Panc1 (cell line): ENCODE measurements at regions not wholly inside any gene's neighbourhood (a gene's known extent, or its start where the extent isn't known, plus 50 kb on each side); places are given as distances from the start of the nearest gene placed in this dataset.

ENCODE experiments used
- CTCF ChIP-seq: fragments of 450-650 bp; IDR thresholded peaks from 2 replicates; pipeline ENCODE4 v1.5.1; 2017; ENCODE audit warnings: mild to moderate bottlenecking
- POLR2AphosphoS5 ChIP-seq: IDR thresholded peaks from 2 replicates; pipeline ENCODE4 v1.6.1; 2012; ENCODE audit warnings: mild to moderate bottlenecking, low read depth, low read length, moderate library complexity
- TF ChIP-seq, protein P1 (sequence below), 2 experiments: IDR thresholded peaks; 2 replicates each; pipeline ENCODE4 v1.6.1; 2011 to 2012; ENCODE audit warnings: low read depth in 2 of 2, control low read depth in 1 of 2, low read length in 1 of 2, mild to moderate bottlenecking in 1 of 2, moderate library complexity in 1 of 2; ENCODE audit not compliant: insufficient read depth in 1 of 2

- TF ChIP-seq CTCF = no peak
- TF ChIP-seq, protein P1, sequence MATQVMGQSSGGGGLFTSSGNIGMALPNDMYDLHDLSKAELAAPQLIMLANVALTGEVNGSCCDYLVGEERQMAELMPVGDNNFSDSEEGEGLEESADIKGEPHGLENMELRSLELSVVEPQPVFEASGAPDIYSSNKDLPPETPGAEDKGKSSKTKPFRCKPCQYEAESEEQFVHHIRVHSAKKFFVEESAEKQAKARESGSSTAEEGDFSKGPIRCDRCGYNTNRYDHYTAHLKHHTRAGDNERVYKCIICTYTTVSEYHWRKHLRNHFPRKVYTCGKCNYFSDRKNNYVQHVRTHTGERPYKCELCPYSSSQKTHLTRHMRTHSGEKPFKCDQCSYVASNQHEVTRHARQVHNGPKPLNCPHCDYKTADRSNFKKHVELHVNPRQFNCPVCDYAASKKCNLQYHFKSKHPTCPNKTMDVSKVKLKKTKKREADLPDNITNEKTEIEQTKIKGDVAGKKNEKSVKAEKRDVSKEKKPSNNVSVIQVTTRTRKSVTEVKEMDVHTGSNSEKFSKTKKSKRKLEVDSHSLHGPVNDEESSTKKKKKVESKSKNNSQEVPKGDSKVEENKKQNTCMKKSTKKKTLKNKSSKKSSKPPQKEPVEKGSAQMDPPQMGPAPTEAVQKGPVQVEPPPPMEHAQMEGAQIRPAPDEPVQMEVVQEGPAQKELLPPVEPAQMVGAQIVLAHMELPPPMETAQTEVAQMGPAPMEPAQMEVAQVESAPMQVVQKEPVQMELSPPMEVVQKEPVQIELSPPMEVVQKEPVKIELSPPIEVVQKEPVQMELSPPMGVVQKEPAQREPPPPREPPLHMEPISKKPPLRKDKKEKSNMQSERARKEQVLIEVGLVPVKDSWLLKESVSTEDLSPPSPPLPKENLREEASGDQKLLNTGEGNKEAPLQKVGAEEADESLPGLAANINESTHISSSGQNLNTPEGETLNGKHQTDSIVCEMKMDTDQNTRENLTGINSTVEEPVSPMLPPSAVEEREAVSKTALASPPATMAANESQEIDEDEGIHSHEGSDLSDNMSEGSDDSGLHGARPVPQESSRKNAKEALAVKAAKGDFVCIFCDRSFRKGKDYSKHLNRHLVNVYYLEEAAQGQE (IDR thresholded peaks at IDR 0.05; ENCODE audit: insufficient read depth in 1 of 2, low read depth in 2 of 2, low read length in 1 of 2) = no peak
- no peak for TF ChIP-seq POLR2AphosphoS5
Observed at GRCh38 chr10:3640816-3641215, 144.2 kb downstream of the KLF6 start.
